ENCODE measurements at regions not wholly inside any gene's neighbourhood (a gene's known extent, or its start where the extent isn't known, plus 50 kb on each side); places are given as distances from the start of the nearest gene placed in this dataset.

GRCh38 chr2:129296396-129296795, 683.1 kb upstream of the RAB6C start:
- intact Hi-C loops (cut with DNase I), result no loop called here

GRCh38 chr2:129296806-129297205, 682.7 kb upstream of the RAB6C start:
- intact Hi-C loops (cut with DNase I), result no loop called here
- peak in 3 of 10 donors; percentile 14 to 61 (median 20) for DNase-seq

More at GRCh38 chr2:129296396-129296795, 683.1 kb upstream of the RAB6C start:
- DNase-seq, result peak in 1 of 10 donors; percentile 61

GRCh38 chr2:129297430-129297829, 682.0 kb upstream of the RAB6C start:
- intact Hi-C loops (cut with DNase I), result no loop called here

GRCh38 chr2:129299338-129299737, 680.1 kb upstream of the RAB6C start:
- intact Hi-C loops (cut with DNase I), result no loop called here

More at GRCh38 chr2:129297430-129297829, 682.0 kb upstream of the RAB6C start:
- no peak for DNase-seq

GRCh38 chr2:129299756-129300155, 679.7 kb upstream of the RAB6C start:
- DNase-seq, result peak in 1 of 10 donors; percentile 57
- intact Hi-C loops (cut with DNase I), result no loop called here

More at GRCh38 chr2:129299338-129299737, 680.1 kb upstream of the RAB6C start:
- DNase-seq, result peak in 1 of 10 donors; percentile 78

GRCh38 chr2:129300456-129300855, 679.0 kb upstream of the RAB6C start:
- intact Hi-C loops (cut with DNase I), result no loop called here
- DNase-seq, result peak in 2 of 10 donors; percentile 38 to 50

- intact Hi-C loops (cut with DNase I), result no loop called here
- peak in 3 of 10 donors; percentile 27 to 71 (median 49) for DNase-seq
These were observed 678.0 kb upstream of the RAB6C start for GRCh38 chr2:129301431-129301913.

- no peak for DNase-seq
- intact Hi-C loops (cut with DNase I), result no loop called here
These were observed 677.4 kb upstream of the RAB6C start for GRCh38 chr2:129302106-129302505.

GRCh38 chr2:129302561-129303183, 676.8 kb upstream of the RAB6C start:
- intact Hi-C loops (cut with DNase I), result no loop called here
- no peak for DNase-seq

GRCh38 chr2:129314120-129314519, 665.3 kb upstream of the RAB6C start:
- intact Hi-C loops (cut with DNase I), result no loop called here
- DNase-seq, result peak in 1 of 10 donors; percentile 30

- peak in 1 of 10 donors; percentile 47 for DNase-seq
- intact Hi-C loops (cut with DNase I), result no loop called here
These were observed 660.7 kb upstream of the RAB6C start for GRCh38 chr2:129318581-129319421.

GRCh38 chr2:129319422-129319717, 660.1 kb upstream of the RAB6C start:
- intact Hi-C loops (cut with DNase I), result no loop called here
- DNase-seq, result peak in 1 of 10 donors; percentile 64

GRCh38 chr2:129320288-129320687, 659.2 kb upstream of the RAB6C start:
- DNase-seq, result no peak
- intact Hi-C loops (cut with DNase I), result no loop called here

- peak in 2 of 10 donors; percentile 41 to 84 for DNase-seq
- intact Hi-C loops (cut with DNase I), result no loop called here
These were observed 655.1 kb upstream of the RAB6C start for GRCh38 chr2:129324349-129324748.

- no peak for DNase-seq
- intact Hi-C loops (cut with DNase I), result no loop called here
These were observed 654.3 kb upstream of the RAB6C start for GRCh38 chr2:129325151-129325550.

GRCh38 chr2:129329574-129329973, 649.9 kb upstream of the RAB6C start:
- intact Hi-C loops (cut with DNase I), result no loop called here
- no peak for DNase-seq

GRCh38 chr2:129330504-129330903, 649.0 kb upstream of the RAB6C start:
- DNase-seq, result no peak
- intact Hi-C loops (cut with DNase I), result no loop called here

GRCh38 chr2:129331638-129332037, 647.8 kb upstream of the RAB6C start:
- DNase-seq, result peak in 1 of 10 donors; percentile 58
- intact Hi-C loops (cut with DNase I), result no loop called here

- intact Hi-C loops (cut with DNase I), result no loop called here
- no peak for DNase-seq
These were observed 645.3 kb upstream of the RAB6C start for GRCh38 chr2:129334128-129334527.

- no peak for DNase-seq
- intact Hi-C loops (cut with DNase I), result no loop called here
These were observed 644.6 kb upstream of the RAB6C start for GRCh38 chr2:129334696-129335410.

- DNase-seq, result no peak
- intact Hi-C loops (cut with DNase I), result no loop called here
These were observed 643.2 kb upstream of the RAB6C start for GRCh38 chr2:129336276-129336675.

Measured in posterior cingulate gyrus (tissue), 11 donors.